Adrenal gland (tissue), 9 donors: ENCODE measurements at regions not wholly inside any gene's neighbourhood (a gene's known extent, or its start where the extent isn't known, plus 50 kb on each side); places are given as distances from the start of the nearest gene placed in this dataset.

Experiments
- DNase-seq, 7 donors: peaks; one replicate each; pipeline ENCODE4 v3.0.0-alpha.2; 2019 to 2020
- H3K27ac ChIP-seq, 5 donors: fragments of 200-600 bp; sonication (generic) in 4 of 5; 1 replicate in 3 of 5; 2 replicates in 2 of 5; pipeline versions ENCODE4 v1.5.1 to v1.8.0; 2016 to 2020; ENCODE audit warnings: mild to moderate bottlenecking in 1 of 5
- H3K27me3 ChIP-seq: fragments of 200-600 bp; 2 replicates; pipeline ENCODE4 v1.8.0; 2021
- H3K36me3 ChIP-seq, 2 donors: fragments of 200-600 bp; replicated peaks in 1 of 2; 1 replicate in 1 of 2; 2 replicates in 1 of 2; pipeline versions ENCODE4 v1.5.1 to v1.8.0; 2018 to 2022
- H3K4me1 ChIP-seq, 2 donors: fragments of 200-600 bp; replicated peaks in 1 of 2; 1 replicate in 1 of 2; 2 replicates in 1 of 2; pipeline versions ENCODE4 v1.5.1 to v1.8.0; 2018 to 2021
- H3K4me3 ChIP-seq, 4 donors: fragments of 200-600 bp; sonication (generic) in 3 of 4; one replicate each; pipeline ENCODE4 v1.5.1; 2016 to 2018
- H3K9me3 ChIP-seq, 3 donors: fragments of 200-600 bp; sonication (generic) in 1 of 3; replicated peaks in 1 of 3; 1 replicate in 2 of 3; 2 replicates in 1 of 3; pipeline versions ENCODE4 v1.5.1 to v1.8.0; 2016 to 2021
- CTCF ChIP-seq, 6 experiments: fragments of 450-650 bp in 4 of 6; fragments of 200-600 bp in 2 of 6; sonication (generic) in 1 of 6; IDR thresholded peaks; 1 replicate in 5 of 6; 2 replicates in 1 of 6; pipeline versions ENCODE4 v1.5.1 to v1.8.0; 2016 to 2021; ENCODE audit warnings: antibody characterized with exemption in 6 of 6, mild to moderate bottlenecking in 2 of 6, moderate library complexity in 1 of 6
- POLR2A ChIP-seq, 2 donors: fragments of 450-650 bp; IDR thresholded peaks; one replicate each; pipeline ENCODE4 v1.6.1; 2017; ENCODE audit warnings: antibody characterized with exemption in 2 of 2, mild to moderate bottlenecking in 2 of 2, moderate library complexity in 1 of 2
- WGBS, 4 donors: extraction: QIAGEN DNeasy Blood & Tissue Kit in 2 of 4; methylation state at CpG; one replicate each; pipeline versions ENCODE4 v1.1.5 to v1.1.7; 2013 to 2017; 5-methylcytosine and 5-hydroxymethylcytosine counted together
- intact Hi-C, 2 donors: fragments of 100-400 bp; cut with DNase I; formaldehyde crosslinking; loops; one replicate each; pipeline versions ENCODE4 v1.14.1 to v1.15.0; 2022 to 2023
- donor health status: healthy with polysubstance abuse.
- donor health status: Bipolar disorder and iron deficiency.
- donor health status: DM: yes; HTN: yes; CAD: no.
- donor health status: DM: no; HTN: no; CAD: no.
- donor health status: DM: no; HTN: no; CAD: no.

DNA sequence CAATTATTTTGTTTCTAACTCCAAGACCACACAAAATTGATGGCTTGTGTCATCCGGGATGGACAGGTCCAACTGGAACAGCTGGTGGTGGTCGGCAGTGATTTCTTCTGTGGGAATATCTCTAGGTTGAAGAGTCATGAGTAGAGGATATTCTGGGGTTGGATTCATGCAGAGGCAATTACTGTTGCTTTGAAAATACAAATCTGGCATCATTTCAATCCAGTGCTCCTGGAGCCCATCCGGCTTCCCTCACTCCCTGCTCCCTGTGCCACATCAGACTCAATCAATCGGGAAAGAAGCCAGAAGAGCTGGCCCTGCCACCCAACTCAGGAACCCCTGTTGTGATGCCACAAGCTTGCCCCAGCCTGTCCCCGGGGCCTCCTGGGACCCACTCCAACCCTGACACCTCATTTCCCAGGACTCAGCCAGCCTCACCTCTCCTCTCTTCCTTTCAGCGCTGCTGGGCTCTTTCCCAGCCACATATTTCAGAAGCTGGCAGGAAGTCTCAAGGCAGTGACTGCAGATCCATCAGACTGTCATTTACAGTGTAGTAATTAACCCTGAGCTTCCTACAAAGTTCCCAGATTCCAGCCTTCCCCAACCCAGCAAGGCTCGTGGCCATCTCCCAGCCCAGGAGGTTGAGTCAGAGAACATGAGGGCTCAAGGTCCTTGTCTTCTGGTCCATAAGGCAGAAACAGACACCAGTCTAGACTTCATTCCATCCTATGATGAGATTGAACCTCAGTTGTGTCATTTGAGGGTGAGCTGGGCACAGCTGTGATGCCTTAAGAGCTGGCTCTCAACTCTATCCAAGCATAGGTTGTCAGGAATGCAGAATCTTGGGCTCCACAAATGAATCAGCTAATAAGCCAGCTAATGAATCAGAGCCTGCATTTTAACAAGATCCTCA lies 114.0 kb downstream of the FAM174B start:
- H3K4me3 ChIP-seq, result no peak overlapping the region
- intact Hi-C loops, result no loop called here
- H3K4me1 ChIP-seq, result no peaks in the 10 kb centered on the region
- TF ChIP-seq POLR2A (IDR thresholded peaks at IDR 0.05) (no peak), CTCF (IDR thresholded peaks at IDR 0.05) (no peak)
- no peaks in the 10 kb centered on the region for H3K9me3 ChIP-seq
- H3K36me3 ChIP-seq, result no peaks in the 10 kb centered on the region
- peaks cover 4% of the 10 kb centered on the region for H3K27me3 ChIP-seq
- H3K27ac ChIP-seq, result no peak overlapping the region
- 44 to 67% (median 55%) methylated on average over 7 of the region's 7 CpGs for WGBS, 4 donors
- DNase-seq, result no peak

DNA sequence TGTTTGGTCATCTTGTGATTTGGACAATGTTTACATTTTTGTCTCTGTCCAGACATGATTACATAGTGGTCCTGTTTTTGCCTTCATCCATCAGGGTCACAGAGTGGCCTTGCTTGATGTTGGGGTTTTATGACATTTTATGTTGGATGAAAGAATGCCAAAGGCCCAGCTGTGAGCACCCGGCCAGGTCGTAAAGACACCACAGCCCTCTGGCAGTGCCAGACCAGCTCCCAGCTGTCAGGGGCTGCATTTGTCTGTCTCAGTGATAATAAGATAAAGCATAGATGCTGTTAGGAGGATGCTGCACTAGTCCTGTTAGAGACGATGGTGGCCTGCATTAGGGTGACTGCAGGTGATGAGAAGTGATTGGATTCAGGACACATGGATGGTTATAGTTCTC lies 117.5 kb downstream of the FAM174B start:
- Histone ChIP-seq H3K4me1 (no peaks in the 10 kb centered on the region), H3K27ac (no peak overlapping the region), H3K4me3 (no peak overlapping the region), H3K27me3 (no peaks in the 10 kb centered on the region), H3K36me3 (no peaks in the 10 kb centered on the region), H3K9me3 (no peaks in the 10 kb centered on the region)
- no peak for DNase-seq
- TF ChIP-seq CTCF (IDR thresholded peaks at IDR 0.05) (no peak), POLR2A (IDR thresholded peaks at IDR 0.05) (no peak)
- intact Hi-C loops, result no loop called here
- WGBS, 4 donors, result 60 to 83% (median 75%) methylated on average over 3 of the region's 3 CpGs

DNA sequence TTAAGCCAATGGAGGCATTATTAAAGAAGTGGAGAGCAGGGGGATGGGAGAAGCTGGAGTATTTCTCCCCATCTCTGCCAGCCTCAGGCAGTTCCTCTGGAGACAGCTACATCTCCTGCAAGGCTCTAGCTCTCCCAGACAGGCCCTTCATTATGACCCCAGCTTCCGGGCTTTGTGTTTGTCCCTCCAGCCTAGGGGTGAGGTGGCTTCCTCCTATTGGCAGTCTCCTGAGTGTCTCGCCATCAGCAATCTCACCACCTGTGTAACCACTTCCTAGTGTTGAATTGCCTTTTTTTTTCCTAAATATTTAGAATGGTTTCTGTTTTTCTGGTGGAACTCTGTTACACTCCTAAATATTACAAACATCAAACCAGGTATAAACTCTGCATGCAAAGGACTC lies 122.3 kb downstream of the FAM174B start:
- no peak for TF ChIP-seq CTCF (IDR thresholded peaks at IDR 0.05)
- TF ChIP-seq POLR2A (IDR thresholded peaks at IDR 0.05), result no peak
- no peaks in the 10 kb centered on the region for H3K36me3 ChIP-seq
- H3K27ac ChIP-seq, result no peak overlapping the region
- H3K27me3 ChIP-seq, result peaks cover 3% of the 10 kb centered on the region
- peak in 2 of 7 donors; percentile 6 to 17 for DNase-seq
- intact Hi-C loops, result loop anchor here in 1 of 2 donors (5.0 kb wide), 1 partner anchor 184 kb away; no protein-coding TSS in a partner anchor
- no peaks in the 10 kb centered on the region for H3K4me1 ChIP-seq
- 52 to 65% (median 59%) methylated on average over 2 of the region's 2 CpGs for WGBS, 4 donors
- no peak overlapping the region for H3K4me3 ChIP-seq
- H3K9me3 ChIP-seq, result no peaks in the 10 kb centered on the region

GRCh38 chr15:92531406-92531805 lies 124.2 kb downstream of the FAM174B start:
- Histone ChIP-seq H3K4me3 (no peak overlapping the region), H3K27ac (no peak overlapping the region), H3K9me3 (no peaks in the 10 kb centered on the region), H3K27me3 (peaks cover 3% of the 10 kb centered on the region), H3K4me1 (no peaks in the 10 kb centered on the region), H3K36me3 (no peaks in the 10 kb centered on the region)
- no peak for DNase-seq
- 50 to 100% (median 68%) methylated on average over 1 of the region's 1 CpG for WGBS, 4 donors
- intact Hi-C loops, result loop anchor here in 1 of 2 donors (5.0 kb wide), 1 partner anchor 186 kb away; no protein-coding TSS in a partner anchor
- TF ChIP-seq POLR2A (IDR thresholded peaks at IDR 0.05) (no peak), CTCF (IDR thresholded peaks at IDR 0.05) (no peak)
